Hematopoietic multipotent progenitor cell treated with erythropoietin and hydrocortisone succinate and interleukin-3 and kit ligand, for 4 days (in vitro differentiated cells): ENCODE measurements at regions not wholly inside any gene's neighbourhood (a gene's known extent, or its start where the extent isn't known, plus 50 kb on each side); places are given as distances from the start of the nearest gene placed in this dataset.

ENCODE experiments used
- DNase-seq: peaks from one replicate; pipeline ENCODE4 v3.0.0-alpha.2; 2015

DNA sequence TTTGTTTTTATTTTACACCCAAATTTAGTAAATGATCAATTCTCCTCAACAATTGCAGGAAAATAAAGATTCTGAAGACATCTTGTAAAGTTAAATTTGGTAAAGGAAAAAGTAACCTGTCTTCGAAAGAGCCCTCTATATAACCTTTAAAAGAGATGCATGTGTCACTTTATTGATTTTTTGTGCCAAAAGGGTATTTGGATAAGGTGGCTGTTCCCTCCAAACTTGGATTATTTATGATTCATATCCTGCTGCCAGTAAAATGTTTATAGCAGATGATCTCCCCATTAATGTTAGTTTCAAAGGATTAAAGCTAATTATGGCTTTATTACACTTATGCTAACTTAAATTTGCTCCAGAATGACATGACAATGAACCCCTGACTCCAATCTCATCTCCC lies 98.8 kb downstream of the DUSP6 start:
- DNase-seq = no peak

DNA sequence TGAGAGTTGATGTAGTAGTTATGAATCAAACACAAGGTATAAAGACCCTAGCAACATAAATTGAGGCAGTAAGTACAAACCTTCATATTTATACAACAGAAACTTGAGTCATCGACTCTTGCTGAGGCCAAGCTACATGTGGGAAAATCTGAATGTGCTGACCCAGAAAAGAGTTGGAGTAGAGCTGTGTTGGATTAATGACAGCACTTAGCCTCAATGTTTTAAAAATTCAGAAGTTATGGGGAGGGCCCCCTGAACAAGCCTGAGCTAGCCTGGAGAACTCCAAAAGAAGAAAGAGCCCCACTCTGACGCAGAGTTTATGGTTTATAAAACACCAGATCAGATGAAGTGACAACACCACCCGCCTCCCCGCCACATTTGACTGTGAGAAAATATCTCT lies 100.0 kb downstream of the DUSP6 start:
- DNase-seq = no peak

DNA sequence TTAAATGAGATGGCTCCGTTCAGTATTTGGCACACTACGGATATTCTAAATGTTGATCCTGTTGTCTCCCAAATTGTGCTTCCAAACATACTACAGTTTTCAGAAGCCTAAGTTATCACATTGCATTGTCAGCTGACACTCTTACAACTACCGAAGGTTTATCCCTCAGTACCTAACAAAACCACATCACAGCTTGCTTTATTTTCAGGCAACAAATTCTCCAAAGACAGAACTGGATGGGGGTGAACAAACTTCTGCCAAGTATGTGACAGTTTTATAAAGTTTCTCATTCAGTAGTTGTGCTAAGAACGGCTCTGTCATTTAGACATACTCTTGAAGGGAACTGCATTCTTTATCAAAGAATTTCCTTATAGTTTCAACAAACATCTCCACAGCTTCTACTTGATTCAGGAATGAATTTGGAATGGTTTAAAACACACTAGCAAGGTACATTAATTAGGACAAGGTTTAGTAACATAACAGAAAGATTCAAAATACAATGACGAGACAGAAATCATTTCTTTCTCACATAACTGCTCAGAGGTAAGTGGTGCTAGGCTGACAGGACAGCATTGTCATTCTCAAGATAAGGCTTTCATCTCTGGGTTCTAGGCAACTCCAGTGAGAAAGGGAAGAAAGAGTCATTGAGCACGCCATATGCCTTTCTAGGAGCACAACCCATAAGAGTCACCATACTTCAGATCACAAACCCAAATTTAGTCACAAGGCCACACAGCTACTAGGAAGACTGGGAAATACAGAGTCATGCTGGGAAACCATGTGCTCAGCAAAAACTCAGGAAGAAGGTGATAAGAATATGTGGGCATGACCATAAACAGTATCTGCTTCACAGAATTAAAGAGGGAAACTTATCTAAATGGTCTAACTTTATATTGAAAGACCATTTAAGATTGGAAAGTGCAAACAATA lies 100.7 kb downstream of the DUSP6 start:
- DNase-seq = peak; percentile 37

DNA sequence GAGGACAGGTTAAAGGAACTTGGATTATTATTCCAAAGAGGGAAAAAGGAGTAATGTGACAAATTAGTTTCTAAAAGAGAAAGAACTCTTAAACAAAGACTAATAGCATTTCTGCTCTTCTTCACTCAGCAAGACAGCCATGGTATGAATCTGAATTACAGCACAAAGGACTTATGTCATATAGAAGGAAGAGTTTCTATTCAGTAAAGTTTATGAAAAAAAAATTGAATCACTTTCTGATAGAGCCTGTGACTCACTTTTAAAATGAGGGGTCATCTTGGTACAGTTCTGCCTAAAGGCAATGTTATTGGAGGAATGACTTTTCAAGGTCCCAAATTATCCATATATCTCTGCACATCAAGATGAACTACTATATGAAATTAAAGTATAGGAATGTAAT lies 101.7 kb downstream of the DUSP6 start:
- no peak for DNase-seq

- peak; percentile 62 for DNase-seq
Measured at GRCh38 chr12:89250213-89250612, 102.1 kb downstream of the DUSP6 start.

- DNase-seq = no peak
Measured at GRCh38 chr12:89247967-89248366, 104.3 kb downstream of the DUSP6 start.

DNA sequence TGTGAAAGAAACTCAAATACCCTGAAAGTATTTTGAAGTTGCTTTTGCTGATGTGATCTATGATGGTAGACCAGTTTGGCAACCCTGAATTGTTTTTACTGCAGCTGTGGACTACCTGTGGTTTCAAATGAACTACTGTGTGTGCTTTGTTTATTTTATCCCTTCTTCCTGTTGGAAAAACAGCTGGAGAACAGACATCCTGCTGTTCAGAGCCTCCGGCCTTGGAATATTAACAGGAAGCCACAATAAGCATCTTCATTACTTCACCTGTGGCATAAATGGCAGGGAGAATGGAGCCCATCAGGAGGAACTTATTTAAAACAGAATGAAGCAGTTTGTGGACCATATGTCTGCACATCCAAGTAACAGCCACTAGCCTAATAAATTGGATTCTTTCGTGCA lies 104.8 kb downstream of the DUSP6 start:
- DNase-seq = no peak

- peak; percentile 85 for DNase-seq
Measured at GRCh38 chr12:89245090-89245489, 107.2 kb downstream of the DUSP6 start.

GRCh38 chr12:89244536-89244935 lies 107.8 kb downstream of the DUSP6 start:
- DNase-seq = peak; percentile 86

DNA sequence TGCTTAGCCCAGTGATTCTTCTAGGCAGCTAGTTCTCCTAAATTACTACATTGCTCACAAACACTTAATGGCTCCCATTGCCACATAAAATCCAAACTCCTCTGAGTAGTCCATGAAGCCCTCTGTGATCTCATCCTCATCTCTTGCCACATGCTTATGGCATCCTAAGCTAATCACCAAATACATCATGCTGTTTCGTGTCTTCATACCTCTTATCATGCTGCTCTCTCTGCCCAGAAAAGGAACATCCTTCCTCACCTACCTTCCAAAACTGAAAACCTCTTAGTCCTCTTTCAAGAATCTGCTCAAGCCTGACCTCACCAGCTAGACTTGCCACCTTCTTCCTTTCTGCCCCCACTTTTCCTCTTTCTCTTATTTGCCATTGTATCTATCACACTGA lies 108.5 kb downstream of the DUSP6 start:
- DNase-seq = peak; percentile 20

GRCh38 chr12:89239534-89239933 lies 112.8 kb downstream of the DUSP6 start:
- DNase-seq = no peak

GRCh38 chr12:89238593-89238992 lies 113.7 kb downstream of the DUSP6 start:
- no peak for DNase-seq

DNA sequence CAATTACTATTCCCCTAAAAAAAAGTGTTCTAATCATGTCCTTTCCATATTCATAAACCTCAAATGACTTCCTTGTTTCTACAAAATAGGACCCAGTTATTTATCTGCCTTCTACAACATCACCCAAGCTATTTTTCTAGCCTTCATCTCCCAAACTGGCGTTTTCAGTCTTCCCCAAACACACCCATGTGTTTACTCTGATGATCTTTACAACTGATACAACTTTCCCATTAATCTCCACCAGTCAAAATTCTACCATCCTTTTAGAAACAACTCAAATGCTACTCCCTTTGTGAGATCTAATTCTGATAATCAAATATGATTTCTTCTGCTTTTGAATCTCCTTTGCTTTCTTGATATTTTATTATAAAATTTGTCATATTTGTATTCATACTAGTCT lies 114.5 kb downstream of the DUSP6 start:
- no peak for DNase-seq

DNA sequence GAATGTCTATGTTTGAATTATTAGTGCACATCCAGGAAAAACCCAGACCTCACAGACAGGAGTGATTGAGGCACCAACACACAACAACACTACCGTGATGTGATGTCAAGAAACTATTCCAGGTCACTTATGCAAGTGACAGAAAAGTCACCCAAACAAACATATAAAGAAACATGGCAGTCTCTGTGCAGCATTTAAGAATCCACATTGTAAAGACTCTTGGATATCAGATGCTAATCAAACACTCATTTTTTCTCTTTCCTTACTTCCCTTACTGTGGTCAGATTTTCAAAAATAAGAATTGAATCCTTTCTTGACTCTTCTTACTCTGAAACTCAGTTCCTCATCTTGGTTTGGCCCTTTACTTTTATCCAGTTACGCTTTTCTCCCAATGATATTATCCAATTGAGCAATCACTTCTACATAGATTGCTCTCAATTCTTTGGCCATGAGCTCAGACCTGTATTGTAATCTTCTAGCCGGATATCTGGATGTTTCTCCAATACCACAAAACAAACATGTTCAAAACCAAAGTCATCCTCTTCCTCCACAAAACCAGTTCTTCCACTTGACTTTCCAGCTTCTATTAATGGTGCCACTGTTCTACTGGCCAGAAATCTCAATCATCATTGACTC lies 115.4 kb downstream of the DUSP6 start:
- DNase-seq = no peak

DNA sequence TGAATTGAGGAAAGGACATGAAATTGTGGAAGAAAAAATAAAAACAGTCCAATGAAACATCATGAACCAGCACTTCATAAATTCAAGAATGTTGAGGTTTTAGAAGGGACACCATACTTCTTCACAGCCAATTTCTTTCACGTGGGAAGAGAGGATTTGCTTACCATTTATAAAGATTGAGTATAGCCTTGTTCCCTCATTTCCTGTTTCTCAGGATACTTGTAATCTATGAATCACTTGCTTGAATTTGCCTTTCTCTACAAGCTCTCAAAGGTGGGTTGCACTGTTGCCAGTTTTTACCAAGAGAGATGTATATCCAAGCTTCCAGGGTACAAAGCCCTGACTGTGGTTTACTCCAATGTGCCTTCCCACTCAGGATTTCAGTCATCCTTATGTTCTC lies 116.1 kb downstream of the DUSP6 start:
- no peak for DNase-seq

GRCh38 chr12:89235189-89235993 lies 116.9 kb downstream of the DUSP6 start:
- DNase-seq = peak; percentile 69

DNA sequence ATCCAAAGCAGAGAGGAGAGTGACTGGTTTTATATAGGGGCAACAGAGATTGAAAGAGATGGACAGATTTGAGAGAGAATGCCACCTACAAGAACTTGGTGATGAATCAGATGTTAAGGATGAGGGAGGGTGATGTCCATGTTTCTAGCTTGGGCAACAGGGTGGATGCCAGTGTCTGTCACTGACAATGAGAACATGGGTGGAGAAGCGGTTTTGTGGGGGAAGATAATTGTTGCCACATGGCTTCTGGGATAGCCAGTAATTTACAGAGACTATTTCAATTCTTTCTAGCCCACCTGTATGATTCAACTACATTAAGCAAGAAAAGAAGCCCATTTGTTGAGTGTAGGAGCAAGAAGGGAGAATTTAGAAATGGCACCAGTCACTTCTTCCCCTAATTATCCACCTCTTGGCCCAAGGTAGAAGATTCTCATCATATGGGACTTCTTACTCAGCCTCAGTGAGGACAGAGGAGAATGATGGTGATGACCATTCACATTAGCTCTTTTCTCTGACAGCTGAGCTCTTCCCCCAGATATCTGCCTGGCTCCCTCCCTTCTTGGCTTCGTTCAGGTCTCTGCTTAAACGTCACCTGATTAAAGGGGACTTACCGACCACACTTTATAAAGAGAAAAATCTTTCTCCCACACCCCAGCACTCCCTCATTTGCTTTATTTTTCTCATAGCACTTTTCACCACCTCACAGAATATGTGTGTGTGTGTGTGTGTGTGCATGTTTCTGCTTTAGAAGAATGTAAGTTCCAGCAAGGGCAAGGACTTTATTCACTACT lies 117.8 kb downstream of the DUSP6 start:
- DNase-seq = no peak

DNA sequence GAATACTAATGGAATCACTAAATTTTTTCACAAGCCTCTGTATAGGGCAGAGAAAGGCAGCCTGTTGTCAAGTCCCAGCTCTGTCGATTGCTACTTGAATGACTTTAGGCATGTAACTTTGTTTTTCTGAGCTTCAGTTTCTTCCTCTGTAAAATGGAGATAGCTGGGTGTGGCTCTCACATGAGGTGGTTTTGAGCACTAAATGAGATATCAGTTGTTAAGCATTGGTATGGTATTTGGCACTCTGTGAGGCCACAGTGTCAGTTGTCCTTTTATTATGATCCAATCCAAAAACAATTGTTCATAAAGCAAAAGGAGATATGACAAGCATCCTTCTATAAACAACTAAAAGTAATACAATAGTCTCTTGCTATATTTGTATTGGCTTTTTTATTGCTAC lies 120.6 kb downstream of the DUSP6 start:
- peak; percentile 77 for DNase-seq

DNA sequence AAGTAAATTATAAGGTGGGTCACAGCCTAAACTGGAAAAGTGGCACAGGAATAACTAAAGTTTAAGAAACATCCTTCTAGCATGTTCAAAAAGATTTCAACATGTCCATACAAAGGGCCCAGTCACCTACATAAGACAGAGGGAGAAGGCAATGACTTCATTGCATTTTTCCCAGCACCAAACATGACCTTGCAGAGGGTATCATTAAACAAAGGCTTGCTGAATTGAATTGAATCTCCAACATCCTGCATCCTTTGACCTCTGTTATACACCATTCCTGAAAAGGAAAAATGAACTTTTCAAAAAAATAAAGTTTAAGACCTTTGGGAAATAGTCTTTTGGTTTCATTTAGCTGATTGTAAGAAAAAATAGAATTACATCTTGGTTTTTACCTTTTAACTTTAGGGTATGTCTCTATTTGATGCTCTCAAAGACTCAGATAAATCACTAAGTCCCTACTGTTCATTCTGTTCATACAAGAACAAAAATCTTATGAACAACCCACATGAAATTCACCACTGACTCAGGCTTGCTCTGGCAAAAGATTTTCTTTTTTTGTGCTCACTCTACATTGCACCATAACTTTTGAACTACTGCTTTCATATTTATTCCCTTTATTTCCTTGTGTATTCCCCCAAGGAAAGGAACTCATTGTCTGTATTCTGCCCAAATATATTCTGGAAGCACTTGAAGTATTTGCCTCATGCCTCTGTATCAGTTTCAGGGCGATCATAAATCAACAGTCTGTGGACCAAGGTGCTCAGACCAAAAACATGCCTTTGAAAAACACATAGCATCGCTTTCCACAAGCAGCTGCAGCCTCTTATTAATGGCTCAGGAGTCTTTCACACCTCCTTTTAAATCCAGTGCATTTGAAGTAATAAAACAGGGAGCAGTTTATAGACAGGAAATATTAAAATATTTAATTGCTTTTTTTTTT lies 121.7 kb downstream of the DUSP6 start:
- no peak for DNase-seq

DNA sequence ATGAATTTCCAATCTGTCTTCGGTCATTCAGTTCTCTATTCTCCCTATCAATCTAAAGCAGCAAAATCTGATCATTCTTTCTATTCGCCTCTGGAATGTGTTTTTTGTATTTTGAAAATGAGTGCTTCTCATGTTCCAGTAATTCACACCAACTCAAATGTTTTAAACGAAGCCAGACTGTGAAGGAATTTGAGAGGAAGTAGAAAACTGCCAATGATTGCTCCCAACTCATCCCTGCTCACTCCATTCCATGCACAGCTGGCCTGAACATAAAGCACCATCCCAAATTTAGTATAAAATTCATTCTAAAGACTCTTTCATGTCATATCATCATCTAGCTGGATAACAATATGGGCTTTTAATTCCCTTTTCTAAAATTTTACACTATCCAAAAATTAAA lies 123.8 kb downstream of the DUSP6 start:
- DNase-seq = no peak

DNA sequence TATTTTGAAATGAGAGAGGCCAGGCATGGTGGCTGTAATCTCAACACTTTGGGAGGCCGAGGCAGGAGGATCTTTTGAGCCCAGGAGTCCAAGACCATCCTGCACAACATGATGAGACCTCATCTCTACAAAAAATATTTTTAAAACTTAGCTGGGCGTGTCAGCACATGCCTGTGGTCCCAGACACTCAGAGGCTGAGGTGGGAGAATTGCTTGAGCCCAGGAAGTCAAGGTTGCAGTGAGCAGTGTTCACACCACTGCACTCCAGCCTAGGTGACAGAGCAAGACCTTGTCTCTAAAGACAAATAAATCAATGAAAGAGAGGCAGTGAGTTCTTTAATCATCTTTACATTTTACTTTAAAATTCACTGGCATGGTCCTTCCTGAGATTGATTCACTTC lies 124.5 kb downstream of the DUSP6 start:
- no peak for DNase-seq
